ENCODE measurements at regions not wholly inside any gene's neighbourhood (a gene's known extent, or its start where the extent isn't known, plus 50 kb on each side); places are given as distances from the start of the nearest gene placed in this dataset.

GRCh38 chr12:111171345-111171744 lies 197.6 kb downstream of the PHETA1 start:
- intact Hi-C loops (cut with DNase I; ENCODE audit: low total_unique reads): no loop called here
- no peaks in the 10 kb centered on the region for H3K9me3 ChIP-seq
- H3K36me3 ChIP-seq: no peaks in the 10 kb centered on the region
- DNase-seq: no peak
- TF ChIP-seq POLR2A (IDR thresholded peaks at IDR 0.05): no peak
- TF ChIP-seq CTCF (IDR thresholded peaks at IDR 0.05): no peak
- H3K27ac ChIP-seq: no peak overlapping the region
- no peaks in the 10 kb centered on the region for H3K4me1 ChIP-seq
- no peaks in the 10 kb centered on the region for H3K27me3 ChIP-seq
- H3K4me3 ChIP-seq: no peak overlapping the region

GRCh38 chr12:111170543-111170942 lies 198.4 kb downstream of the PHETA1 start:
- Histone ChIP-seq H3K4me1 (no peaks in the 10 kb centered on the region), H3K27me3 (no peaks in the 10 kb centered on the region), H3K4me3 (no peak overlapping the region), H3K36me3 (no peaks in the 10 kb centered on the region), H3K9me3 (no peaks in the 10 kb centered on the region), H3K27ac (no peak overlapping the region)
- no peak for DNase-seq
- no peak for TF ChIP-seq CTCF (IDR thresholded peaks at IDR 0.05)
- no peak for TF ChIP-seq POLR2A (IDR thresholded peaks at IDR 0.05)
- intact Hi-C loops (cut with DNase I; ENCODE audit: low total_unique reads): no loop called here

GRCh38 chr12:111169456-111169855 lies 199.4 kb downstream of the PHETA1 start:
- no peak for TF ChIP-seq POLR2A (IDR thresholded peaks at IDR 0.05)
- no peak for TF ChIP-seq CTCF (IDR thresholded peaks at IDR 0.05)
- Histone ChIP-seq H3K27ac (no peak overlapping the region), H3K36me3 (no peaks in the 10 kb centered on the region), H3K9me3 (no peaks in the 10 kb centered on the region), H3K27me3 (no peaks in the 10 kb centered on the region), H3K4me3 (no peak overlapping the region), H3K4me1 (no peaks in the 10 kb centered on the region)
- DNase-seq: no peak
- intact Hi-C loops (cut with DNase I; ENCODE audit: low total_unique reads): no loop called here

- H3K9me3 ChIP-seq: no peaks in the 10 kb centered on the region
- H3K27me3 ChIP-seq: no peaks in the 10 kb centered on the region
- intact Hi-C loops (cut with DNase I; ENCODE audit: low total_unique reads): no loop called here
- H3K36me3 ChIP-seq: no peaks in the 10 kb centered on the region
- no peak for TF ChIP-seq POLR2A (IDR thresholded peaks at IDR 0.05)
- no peak for TF ChIP-seq CTCF (IDR thresholded peaks at IDR 0.05)
- no peak for DNase-seq
- no peak overlapping the region for H3K4me3 ChIP-seq
- H3K4me1 ChIP-seq: no peaks in the 10 kb centered on the region
- no peak overlapping the region for H3K27ac ChIP-seq
Measured at GRCh38 chr12:111169032-111169431, 199.9 kb downstream of the PHETA1 start.

GRCh38 chr12:111168009-111168900 lies 200.6 kb downstream of the PHETA1 start:
- no peaks in the 10 kb centered on the region for H3K9me3 ChIP-seq
- intact Hi-C loops (cut with DNase I; ENCODE audit: low total_unique reads): no loop called here
- H3K36me3 ChIP-seq: no peaks in the 10 kb centered on the region
- no peaks in the 10 kb centered on the region for H3K4me1 ChIP-seq
- no peak overlapping the region for H3K4me3 ChIP-seq
- no peak for DNase-seq
- no peaks in the 10 kb centered on the region for H3K27me3 ChIP-seq
- H3K27ac ChIP-seq: no peak overlapping the region
- TF ChIP-seq CTCF (IDR thresholded peaks at IDR 0.05) (no peak), POLR2A (IDR thresholded peaks at IDR 0.05) (no peak)

Data from uterus (tissue), 3 donors.